PC-3 (cell line): ENCODE measurements at regions not wholly inside any gene's neighbourhood (a gene's known extent, or its start where the extent isn't known, plus 50 kb on each side); places are given as distances from the start of the nearest gene placed in this dataset.

Experiments
- CTCF ChIP-seq: fragments of 300-600 bp; sonication (generic); conservative IDR thresholded peaks from 2 replicates; pipeline ENCODE4 v1.5.1; 2017; ENCODE audit warnings: antibody characterized with exemption, low read depth, mild to moderate bottlenecking, low read length
- EZH2phosphoT487 ChIP-seq: fragments of 300-600 bp; sonication (generic); IDR thresholded peaks from 2 replicates; pipeline ENCODE4 v1.6.1; 2018; ENCODE audit warnings: mild to moderate bottlenecking, antibody characterized with exemption, low read length, borderline replicate concordance

GRCh38 chr2:157055660-157056199 lies 201.8 kb upstream of the GALNT5 start:
- TF ChIP-seq CTCF (peak; percentile 80), EZH2phosphoT487 (no peak)
